Activated CD4-positive, alpha-beta memory T cell treated with anti-CD3 and anti-CD28 coated beads for 36 hours (primary cell): ENCODE measurements at regions not wholly inside any gene's neighbourhood (a gene's known extent, or its start where the extent isn't known, plus 50 kb on each side); places are given as distances from the start of the nearest gene placed in this dataset.
"Not testable (repeated sequence)": the region's sequence is repeated elsewhere in the genome, so short reads cannot be mapped to it uniquely, and the experiment has no call there.

Source experiments
- CTCF ChIA-PET: fragments of 350-600 bp; sonication (Branson Sonifier 250); formaldehyde crosslinking; loops from one replicate; lab custom pipeline; 2021; ENCODE audit warnings: antibody characterized with exemption, inconsistent platforms; lab: Charles Lee
- POLR2A ChIA-PET: fragments of 350-600 bp; sonication (Branson Sonifier 250); formaldehyde crosslinking; loops from one replicate; lab custom pipeline; 2021; ENCODE audit warnings: antibody characterized with exemption; lab: Charles Lee
- DNase-seq: peaks from one replicate; pipeline ENCODE4 v3.0.0-alpha.2; 2020
- H3K27ac Mint-ChIP-seq: one replicate; pipeline ENCODE4 v1.8.0; 2021; ENCODE audit warnings: mixed read lengths
- H3K27me3 Mint-ChIP-seq: one replicate; pipeline ENCODE4 v1.8.0; 2021; ENCODE audit warnings: mixed read lengths
- H3K36me3 Mint-ChIP-seq: one replicate; pipeline ENCODE4 v1.8.0; 2021; ENCODE audit warnings: mixed read lengths
- H3K4me1 Mint-ChIP-seq: one replicate; pipeline ENCODE4 v1.8.0; 2021; ENCODE audit warnings: low read depth, mixed read lengths
- H3K4me3 Mint-ChIP-seq: one replicate; pipeline ENCODE4 v1.8.0; 2021; ENCODE audit warnings: mild to moderate bottlenecking, mixed read lengths
- H3K9me3 Mint-ChIP-seq: one replicate; pipeline ENCODE4 v1.8.0; 2021; ENCODE audit warnings: mixed read lengths
- intact Hi-C: fragments of 100-400 bp; cut with micrococcal nuclease; formaldehyde crosslinking; loops from one replicate; pipeline ENCODE4 v1.15.1; 2023

- ChIA-PET POLR2A (no interaction called here), CTCF (no interaction called here)
- Mint-ChIP-seq H3K4me1 (no peaks in the 10 kb centered on the region), H3K4me3 (no peak overlapping the region), H3K9me3 (peaks cover 13% of the 10 kb centered on the region), H3K27ac (no peak overlapping the region), H3K27me3 (peaks cover 24% of the 10 kb centered on the region), H3K36me3 (peaks cover 2% of the 10 kb centered on the region)
- DNase-seq = no peak
- intact Hi-C loops = no loop called here
These were observed 95.2 kb upstream of the PHF24 start for GRCh38 chr9:34862836-34863235.

DNA sequence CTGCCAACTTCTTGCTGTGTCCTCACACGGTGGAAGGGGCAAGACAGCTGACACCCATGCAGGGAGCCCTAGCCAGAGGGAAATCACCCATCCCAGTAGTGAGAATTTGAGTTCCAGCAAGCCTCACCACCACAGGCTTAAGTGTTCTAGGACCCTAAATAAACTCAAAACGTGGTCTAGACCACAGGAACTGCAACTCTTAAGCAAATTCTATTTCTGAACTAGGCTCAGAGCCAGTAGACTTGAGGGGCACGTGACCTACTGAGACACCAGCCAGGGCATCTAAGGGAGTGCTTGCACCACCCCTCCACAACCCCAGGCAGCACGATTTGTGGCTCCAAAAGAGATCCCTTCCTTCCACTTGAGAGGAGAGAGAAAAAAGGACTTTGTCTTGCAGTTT lies 96.0 kb upstream of the PHF24 start:
- DNase-seq = no peak
- Mint-ChIP-seq H3K4me1 (no peaks in the 10 kb centered on the region), H3K36me3 (peaks cover 2% of the 10 kb centered on the region), H3K27ac (no peak overlapping the region), H3K9me3 (peaks cover 13% of the 10 kb centered on the region), H3K27me3 (peaks cover 29% of the 10 kb centered on the region), H3K4me3 (no peak overlapping the region)
- ChIA-PET CTCF (no interaction called here), POLR2A (no interaction called here)
- intact Hi-C loops = no loop called here

- H3K9me3 Mint-ChIP-seq, DNase-seq, intact Hi-C loops, H3K4me3 Mint-ChIP-seq, H3K36me3 Mint-ChIP-seq, H3K4me1 Mint-ChIP-seq, H3K27ac Mint-ChIP-seq, POLR2A ChIA-PET, CTCF ChIA-PET: not testable (repeated sequence)
- H3K27me3 Mint-ChIP-seq = peaks cover 19% of the 10 kb centered on the region
These were observed 103.1 kb upstream of the PHF24 start for GRCh38 chr9:34855016-34855415.

GRCh38 chr9:34830068-34830467 lies 120.1 kb upstream of the CCL21 start:
- Mint-ChIP-seq H3K36me3 (no peaks in the 10 kb centered on the region), H3K4me3 (no peak overlapping the region), H3K4me1 (no peaks in the 10 kb centered on the region), H3K27ac (no peak overlapping the region), H3K9me3 (no peaks in the 10 kb centered on the region), H3K27me3 (peaks cover 3% of the 10 kb centered on the region)
- CTCF ChIA-PET = interaction anchor here (1.0 kb wide), 1 partner anchor 128 kb away, joined by 3 read pairs; no protein-coding TSS in a partner anchor
- no peak for DNase-seq
- intact Hi-C loops = no loop called here
- POLR2A ChIA-PET = no interaction called here

GRCh38 chr9:34826999-34827538 lies 117.1 kb upstream of the CCL21 start:
- Mint-ChIP-seq H3K4me1 (no peaks in the 10 kb centered on the region), H3K36me3 (no peaks in the 10 kb centered on the region), H3K4me3 (no peak overlapping the region), H3K27ac (no peak overlapping the region), H3K27me3 (peaks cover 11% of the 10 kb centered on the region), H3K9me3 (no peaks in the 10 kb centered on the region)
- intact Hi-C loops = no loop called here
- ChIA-PET POLR2A (no interaction called here), CTCF (no interaction called here)
- DNase-seq = no peak

DNA sequence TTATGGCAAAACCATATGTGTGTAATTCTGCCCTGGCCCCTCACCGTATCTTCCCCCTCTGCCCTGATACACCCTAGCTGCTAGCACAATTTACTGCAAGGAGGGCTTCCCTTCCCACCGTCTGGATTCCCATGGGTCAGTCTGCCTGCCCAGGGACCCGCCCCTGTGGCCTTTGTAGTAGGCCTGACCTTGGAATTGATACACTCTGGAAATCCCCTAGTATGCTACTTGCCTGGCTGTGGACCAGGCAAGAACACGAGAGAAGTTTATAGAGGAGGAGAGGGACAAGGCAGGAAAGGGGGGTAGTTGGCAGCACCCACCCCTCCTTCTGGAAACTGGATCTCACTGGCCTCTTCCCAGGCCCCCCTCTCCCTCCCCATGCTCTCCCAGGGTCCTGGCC lies 115.8 kb upstream of the CCL21 start:
- Mint-ChIP-seq H3K27me3 (peaks cover 14% of the 10 kb centered on the region), H3K9me3 (peaks cover under 1% of the 10 kb centered on the region), H3K4me1 (no peaks in the 10 kb centered on the region), H3K4me3 (no peak overlapping the region), H3K36me3 (no peaks in the 10 kb centered on the region), H3K27ac (no peak overlapping the region)
- CTCF ChIA-PET = no interaction called here
- intact Hi-C loops = no loop called here
- POLR2A ChIA-PET = no interaction called here
- no peak for DNase-seq

GRCh38 chr9:34823778-34824177 lies 113.8 kb upstream of the CCL21 start:
- Mint-ChIP-seq H3K27ac (no peak overlapping the region), H3K4me3 (no peak overlapping the region), H3K9me3 (peaks cover 12% of the 10 kb centered on the region), H3K27me3 (peaks cover 20% of the 10 kb centered on the region), H3K4me1 (no peaks in the 10 kb centered on the region), H3K36me3 (no peaks in the 10 kb centered on the region)
- intact Hi-C loops = no loop called here
- POLR2A ChIA-PET = no interaction called here
- CTCF ChIA-PET = no interaction called here
- DNase-seq = no peak

- no peak for DNase-seq
- Mint-ChIP-seq H3K4me1 (peaks cover 3% of the 10 kb centered on the region), H3K9me3 (peaks cover 18% of the 10 kb centered on the region), H3K27ac (no peak overlapping the region), H3K4me3 (no peak overlapping the region), H3K36me3 (no peaks in the 10 kb centered on the region), H3K27me3 (peaks cover 43% of the 10 kb centered on the region)
- intact Hi-C loops = no loop called here
- ChIA-PET POLR2A (no interaction called here), CTCF (no interaction called here)
These were observed 100.2 kb upstream of the CCL21 start for GRCh38 chr9:34810187-34810524.

DNA sequence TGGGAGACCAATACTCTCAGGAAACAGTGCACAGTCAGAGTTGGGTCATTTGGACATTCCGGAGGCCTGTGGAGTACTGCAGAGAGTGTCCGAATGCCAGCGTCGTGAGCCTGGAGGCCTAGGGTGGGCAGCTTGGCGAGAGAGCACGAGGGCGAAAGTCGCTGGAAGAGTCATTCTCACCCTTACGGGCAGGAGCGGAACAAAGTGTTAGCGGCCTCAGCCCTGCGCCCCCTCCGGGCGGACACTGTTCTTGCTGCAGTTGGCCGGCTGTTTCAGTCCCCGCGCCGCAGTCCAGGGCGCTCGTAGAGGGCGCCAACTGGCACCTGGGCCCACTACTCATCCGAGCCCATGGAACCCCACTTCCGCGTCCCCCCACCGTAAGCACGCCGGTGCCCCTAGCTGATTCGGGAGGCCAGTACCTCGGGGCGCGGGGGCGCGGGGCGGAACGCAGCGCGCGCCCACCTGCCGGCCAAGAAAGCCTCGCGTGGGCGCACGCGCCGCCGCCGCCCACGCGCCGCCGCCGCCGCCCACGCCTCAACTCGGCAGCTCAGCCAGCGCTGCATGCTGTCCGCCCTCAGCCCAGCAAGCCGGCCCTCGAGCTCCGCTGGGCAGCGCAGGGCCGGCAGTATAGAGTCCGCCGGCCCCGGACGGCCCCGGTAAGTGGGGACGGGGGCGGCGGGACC lies 99.7 kb upstream of the CCL21 start:
- Mint-ChIP-seq H3K9me3 (peaks cover 23% of the 10 kb centered on the region), H3K27me3 (peaks cover 43% of the 10 kb centered on the region), H3K4me3 (no peak overlapping the region), H3K36me3 (no peaks in the 10 kb centered on the region), H3K4me1 (peaks cover 3% of the 10 kb centered on the region), H3K27ac (no peak overlapping the region)
- intact Hi-C loops = no loop called here
- DNase-seq = no peak
- ChIA-PET POLR2A (no interaction called here), CTCF (no interaction called here)

DNA sequence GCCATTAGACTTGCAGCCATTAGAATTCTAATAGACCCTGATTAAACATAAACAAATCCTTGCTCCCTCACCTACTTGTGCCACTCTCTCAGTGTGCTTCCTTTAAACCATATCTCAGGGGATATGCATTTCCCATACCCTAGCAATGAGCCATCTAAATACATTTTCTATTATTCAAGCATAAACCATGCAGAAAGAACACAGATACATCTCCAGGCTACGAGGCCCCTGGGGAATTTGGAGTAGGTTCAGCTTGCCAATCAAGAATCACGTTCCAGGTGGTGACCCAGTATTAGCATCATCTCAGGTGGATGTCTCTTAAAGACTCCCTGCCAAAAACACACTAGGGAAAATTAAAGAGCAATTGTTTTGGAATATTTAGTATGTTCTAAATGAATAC lies 93.0 kb upstream of the CCL21 start:
- intact Hi-C loops = no loop called here
- no peaks in the 10 kb centered on the region for H3K4me1 Mint-ChIP-seq
- ChIA-PET POLR2A (no interaction called here), CTCF (interaction anchor here (0.6 kb wide), 1 partner anchor 9 kb away, joined by 3 read pairs; no protein-coding TSS in a partner anchor)
- no peaks in the 10 kb centered on the region for H3K36me3 Mint-ChIP-seq
- peaks cover 16% of the 10 kb centered on the region for H3K9me3 Mint-ChIP-seq
- no peak for DNase-seq
- H3K4me3 Mint-ChIP-seq = no peak overlapping the region
- peaks cover 36% of the 10 kb centered on the region for H3K27me3 Mint-ChIP-seq
- no peak overlapping the region for H3K27ac Mint-ChIP-seq

GRCh38 chr9:34797367-34797766 lies 87.4 kb upstream of the CCL21 start:
- CTCF ChIA-PET = no interaction called here
- Mint-ChIP-seq H3K9me3 (no peaks in the 10 kb centered on the region), H3K27me3 (peaks cover 42% of the 10 kb centered on the region)

GRCh38 chr9:34796924-34797323 lies 87.0 kb upstream of the CCL21 start:
- intact Hi-C loops = no loop called here
- Mint-ChIP-seq H3K27me3 (peaks cover 39% of the 10 kb centered on the region), H3K4me1 (no peaks in the 10 kb centered on the region), H3K36me3 (no peaks in the 10 kb centered on the region), H3K27ac (no peak overlapping the region), H3K9me3 (no peaks in the 10 kb centered on the region), H3K4me3 (no peak overlapping the region)
- POLR2A ChIA-PET = no interaction called here
- CTCF ChIA-PET = no interaction called here
- DNase-seq = no peak

More at GRCh38 chr9:34797367-34797766, 87.4 kb upstream of the CCL21 start:
- H3K4me1 Mint-ChIP-seq = no peaks in the 10 kb centered on the region
- DNase-seq = no peak
- no peak overlapping the region for H3K27ac Mint-ChIP-seq
- H3K4me3 Mint-ChIP-seq = no peak overlapping the region
- H3K36me3 Mint-ChIP-seq = no peaks in the 10 kb centered on the region
- intact Hi-C loops = no loop called here
- POLR2A ChIA-PET = no interaction called here

- no peaks in the 10 kb centered on the region for H3K4me1 Mint-ChIP-seq
- no peaks in the 10 kb centered on the region for H3K9me3 Mint-ChIP-seq
- no peak overlapping the region for H3K27ac Mint-ChIP-seq
- DNase-seq = no peak
- intact Hi-C loops = no loop called here
- no peak overlapping the region for H3K4me3 Mint-ChIP-seq
- H3K36me3 Mint-ChIP-seq = no peaks in the 10 kb centered on the region
- H3K27me3 Mint-ChIP-seq = peaks cover 38% of the 10 kb centered on the region
- POLR2A ChIA-PET = no interaction called here
- CTCF ChIA-PET = interaction anchor here (1.0 kb wide), 1 partner anchor 10 kb away, joined by 3 read pairs; no protein-coding TSS in a partner anchor
These were observed 83.5 kb upstream of the CCL21 start for GRCh38 chr9:34793428-34793827.
